Endothelial cell of umbilical vein (primary cell): ENCODE measurements at regions not wholly inside any gene's neighbourhood (a gene's known extent, or its start where the extent isn't known, plus 50 kb on each side); places are given as distances from the start of the nearest gene placed in this dataset.

Source experiments
- POLR2A ChIP-seq: IDR thresholded peaks from 2 replicates; pipeline ENCODE4 v1.6.1; 2012; ENCODE audit warnings: low read depth, mild to moderate bottlenecking, control low read depth, low read length
- TF ChIP-seq, protein P1 (sequence below), 2 donors: IDR thresholded peaks; 1 replicate in 1 of 2; 2 replicates in 1 of 2; pipeline ENCODE4 v1.5.1; 2011; ENCODE audit warnings: low read length in 2 of 2, mild to moderate bottlenecking in 2 of 2, moderate library complexity in 2 of 2, control low read depth in 1 of 2, inconsistent platforms in 1 of 2, low read depth in 1 of 2; ENCODE audit not compliant: insufficient read depth in 1 of 2; ENCODE audit errors: extremely low read depth in 1 of 2

GRCh38 chr5:136722581-136722980 is 357.2 kb upstream of the TRPC7 start:
- TF ChIP-seq, protein P1, sequence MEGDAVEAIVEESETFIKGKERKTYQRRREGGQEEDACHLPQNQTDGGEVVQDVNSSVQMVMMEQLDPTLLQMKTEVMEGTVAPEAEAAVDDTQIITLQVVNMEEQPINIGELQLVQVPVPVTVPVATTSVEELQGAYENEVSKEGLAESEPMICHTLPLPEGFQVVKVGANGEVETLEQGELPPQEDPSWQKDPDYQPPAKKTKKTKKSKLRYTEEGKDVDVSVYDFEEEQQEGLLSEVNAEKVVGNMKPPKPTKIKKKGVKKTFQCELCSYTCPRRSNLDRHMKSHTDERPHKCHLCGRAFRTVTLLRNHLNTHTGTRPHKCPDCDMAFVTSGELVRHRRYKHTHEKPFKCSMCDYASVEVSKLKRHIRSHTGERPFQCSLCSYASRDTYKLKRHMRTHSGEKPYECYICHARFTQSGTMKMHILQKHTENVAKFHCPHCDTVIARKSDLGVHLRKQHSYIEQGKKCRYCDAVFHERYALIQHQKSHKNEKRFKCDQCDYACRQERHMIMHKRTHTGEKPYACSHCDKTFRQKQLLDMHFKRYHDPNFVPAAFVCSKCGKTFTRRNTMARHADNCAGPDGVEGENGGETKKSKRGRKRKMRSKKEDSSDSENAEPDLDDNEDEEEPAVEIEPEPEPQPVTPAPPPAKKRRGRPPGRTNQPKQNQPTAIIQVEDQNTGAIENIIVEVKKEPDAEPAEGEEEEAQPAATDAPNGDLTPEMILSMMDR (IDR thresholded peaks at IDR 0.05; ENCODE audit: extremely low read depth in 1 of 2, insufficient read depth in 1 of 2, low read depth in 1 of 2, low read length in 2 of 2): no peak
- TF ChIP-seq POLR2A: no peak
